ENCODE measurements at regions not wholly inside any gene's neighbourhood (a gene's known extent, or its start where the extent isn't known, plus 50 kb on each side); places are given as distances from the start of the nearest gene placed in this dataset.

DNA sequence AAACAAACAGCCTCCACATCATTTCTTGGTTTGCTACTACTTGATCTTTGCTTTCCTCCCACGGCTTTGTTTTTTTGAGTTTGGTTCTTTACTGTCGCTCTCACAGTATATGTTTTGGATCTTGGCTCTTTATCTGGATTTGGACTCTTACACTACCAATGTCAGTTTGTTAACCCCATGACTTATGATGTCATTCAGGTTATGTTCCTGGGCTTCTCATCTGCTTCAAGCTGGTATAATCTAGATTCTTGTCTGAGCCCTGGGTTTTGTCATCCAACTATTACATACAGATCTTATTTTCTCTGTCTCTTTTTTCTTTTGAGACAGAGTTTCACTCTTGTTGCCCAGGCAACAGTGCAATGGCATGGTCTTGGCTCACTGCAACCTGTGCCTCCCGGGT lies 482.9 kb upstream of the TEX13C start:
- TF ChIP-seq, protein P1, sequence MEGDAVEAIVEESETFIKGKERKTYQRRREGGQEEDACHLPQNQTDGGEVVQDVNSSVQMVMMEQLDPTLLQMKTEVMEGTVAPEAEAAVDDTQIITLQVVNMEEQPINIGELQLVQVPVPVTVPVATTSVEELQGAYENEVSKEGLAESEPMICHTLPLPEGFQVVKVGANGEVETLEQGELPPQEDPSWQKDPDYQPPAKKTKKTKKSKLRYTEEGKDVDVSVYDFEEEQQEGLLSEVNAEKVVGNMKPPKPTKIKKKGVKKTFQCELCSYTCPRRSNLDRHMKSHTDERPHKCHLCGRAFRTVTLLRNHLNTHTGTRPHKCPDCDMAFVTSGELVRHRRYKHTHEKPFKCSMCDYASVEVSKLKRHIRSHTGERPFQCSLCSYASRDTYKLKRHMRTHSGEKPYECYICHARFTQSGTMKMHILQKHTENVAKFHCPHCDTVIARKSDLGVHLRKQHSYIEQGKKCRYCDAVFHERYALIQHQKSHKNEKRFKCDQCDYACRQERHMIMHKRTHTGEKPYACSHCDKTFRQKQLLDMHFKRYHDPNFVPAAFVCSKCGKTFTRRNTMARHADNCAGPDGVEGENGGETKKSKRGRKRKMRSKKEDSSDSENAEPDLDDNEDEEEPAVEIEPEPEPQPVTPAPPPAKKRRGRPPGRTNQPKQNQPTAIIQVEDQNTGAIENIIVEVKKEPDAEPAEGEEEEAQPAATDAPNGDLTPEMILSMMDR (IDR thresholded peaks at IDR 0.05; ENCODE audit: low read depth, low read length): no peak
- H3K4me3 ChIP-seq (replicated peaks in 1 of 2; ENCODE audit: low read depth in 2 of 2, low read length in 2 of 2): no peak overlapping the region
- DNase-seq (ENCODE audit: low read depth in 2 of 2): no peak

DNA sequence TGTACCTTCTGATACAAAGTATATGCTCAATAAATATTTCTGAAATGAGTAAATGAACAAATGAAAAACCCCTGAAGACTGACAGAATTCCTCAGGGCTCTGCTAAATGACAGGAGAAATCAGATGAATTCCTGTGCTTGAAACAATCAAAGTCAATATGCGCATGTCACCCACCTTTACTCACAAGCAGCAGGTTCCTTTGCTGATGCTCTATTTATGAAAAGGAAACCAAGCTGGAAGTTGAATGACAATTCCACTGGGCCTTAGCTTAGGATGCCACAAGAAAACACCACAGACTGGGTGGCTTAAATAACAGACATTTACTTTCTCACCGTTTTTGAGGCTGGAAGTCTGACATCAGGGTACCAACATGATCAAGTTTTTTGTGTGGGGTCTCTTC lies 477.5 kb upstream of the TEX13C start:
- no peak overlapping the region for H3K4me3 ChIP-seq (replicated peaks in 1 of 2; ENCODE audit: low read depth in 2 of 2, low read length in 2 of 2)
- TF ChIP-seq, protein P1 (IDR thresholded peaks at IDR 0.05; ENCODE audit: low read depth, low read length): no peak
- DNase-seq (ENCODE audit: low read depth in 2 of 2): no peak

DNA sequence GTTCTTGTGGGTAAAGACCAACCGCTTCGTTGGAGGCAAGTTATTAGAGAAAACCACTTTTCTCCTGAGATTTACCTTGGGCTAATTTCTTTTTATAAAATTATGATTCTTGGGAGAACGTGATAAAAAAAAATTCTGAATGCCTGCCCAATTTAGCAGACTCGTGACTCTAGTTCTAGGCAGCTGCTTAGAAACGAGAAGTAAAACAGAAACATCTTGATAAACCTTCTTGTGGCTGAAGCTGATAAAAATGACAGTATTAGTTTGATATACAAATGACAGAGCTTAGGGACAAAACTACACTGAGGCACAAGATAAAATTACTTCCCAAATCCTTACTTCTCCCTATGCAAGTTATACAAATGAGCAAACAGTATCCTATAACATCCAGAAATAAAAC lies 458.9 kb upstream of the TEX13C start:
- no peak overlapping the region for H3K4me3 ChIP-seq (replicated peaks in 1 of 2; ENCODE audit: low read depth in 2 of 2, low read length in 2 of 2)
- no peak for DNase-seq (ENCODE audit: low read depth in 2 of 2)
- TF ChIP-seq, protein P1 (IDR thresholded peaks at IDR 0.05; ENCODE audit: low read depth, low read length): no peak

DNA sequence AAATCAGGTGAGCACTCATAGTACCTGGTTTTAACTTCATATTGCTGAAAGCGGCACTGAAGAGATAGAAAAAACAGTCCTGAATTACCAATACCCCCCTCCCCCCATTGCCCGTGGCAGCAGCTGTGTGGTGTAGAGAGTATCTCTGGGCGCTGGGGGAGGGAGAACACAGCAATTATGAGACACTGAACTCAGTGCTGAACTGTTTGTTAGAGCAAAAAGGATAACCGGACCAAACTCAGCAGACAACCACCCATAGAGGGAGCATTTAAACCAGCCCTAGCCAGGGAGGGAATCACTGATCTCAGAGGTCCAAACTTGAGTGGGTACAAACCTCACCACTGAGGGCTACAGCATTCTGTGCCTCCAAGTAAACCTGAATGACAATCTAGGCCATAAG lies 457.4 kb upstream of the TEX13C start:
- DNase-seq (ENCODE audit: low read depth in 2 of 2): no peak
- TF ChIP-seq, protein P1 (IDR thresholded peaks at IDR 0.05; ENCODE audit: low read depth, low read length): no peak
- no peak overlapping the region for H3K4me3 ChIP-seq (replicated peaks in 1 of 2; ENCODE audit: low read depth in 2 of 2, low read length in 2 of 2)

DNA sequence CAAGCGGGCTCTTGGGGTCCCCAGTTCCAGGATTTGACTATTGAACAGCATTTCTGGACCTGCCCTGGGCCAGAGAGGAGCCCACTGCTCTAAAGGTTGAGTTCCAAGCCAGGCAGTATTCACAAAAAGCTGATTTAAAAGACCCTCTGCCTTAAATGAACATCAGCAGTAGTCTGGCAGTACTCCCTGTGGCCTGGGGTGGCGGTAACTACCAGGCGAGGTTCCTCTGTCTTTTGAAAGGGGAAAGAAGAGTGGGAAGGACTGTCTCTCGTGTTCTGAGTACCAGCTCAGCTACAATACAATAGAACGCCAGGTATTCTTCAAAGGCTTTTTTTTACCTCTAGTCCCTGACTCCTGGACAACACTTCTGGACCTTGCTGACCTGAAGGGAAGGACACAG lies 456.4 kb upstream of the TEX13C start:
- H3K4me3 ChIP-seq (replicated peaks in 1 of 2; ENCODE audit: low read depth in 2 of 2, low read length in 2 of 2): no peak overlapping the region
- DNase-seq (ENCODE audit: low read depth in 2 of 2): no peak
- TF ChIP-seq, protein P1 (IDR thresholded peaks at IDR 0.05; ENCODE audit: low read depth, low read length): no peak

DNA sequence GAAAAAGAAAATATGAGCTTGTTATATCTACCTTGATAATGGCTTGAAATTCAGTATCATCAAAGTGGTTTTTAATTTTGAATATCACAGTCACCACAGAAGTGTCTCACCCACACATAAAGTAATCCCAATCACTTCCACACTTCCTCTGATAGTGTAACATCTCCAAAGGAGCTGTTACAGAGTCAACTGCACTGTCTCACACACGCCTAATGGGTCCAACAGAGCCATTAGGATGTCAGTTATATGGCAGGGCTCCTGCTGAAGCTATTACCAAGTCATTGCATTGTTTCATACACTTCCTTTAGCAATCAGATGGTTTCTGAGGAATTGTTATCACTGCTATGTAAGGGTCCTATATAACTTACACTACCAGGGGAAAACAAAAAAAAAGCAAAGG lies 432.1 kb upstream of the TEX13C start:
- TF ChIP-seq, protein P1 (IDR thresholded peaks at IDR 0.05; ENCODE audit: low read depth, low read length): no peak
- no peak for DNase-seq (ENCODE audit: low read depth in 2 of 2)
- H3K4me3 ChIP-seq (replicated peaks in 1 of 2; ENCODE audit: low read depth in 2 of 2, low read length in 2 of 2): no peak overlapping the region

DNA sequence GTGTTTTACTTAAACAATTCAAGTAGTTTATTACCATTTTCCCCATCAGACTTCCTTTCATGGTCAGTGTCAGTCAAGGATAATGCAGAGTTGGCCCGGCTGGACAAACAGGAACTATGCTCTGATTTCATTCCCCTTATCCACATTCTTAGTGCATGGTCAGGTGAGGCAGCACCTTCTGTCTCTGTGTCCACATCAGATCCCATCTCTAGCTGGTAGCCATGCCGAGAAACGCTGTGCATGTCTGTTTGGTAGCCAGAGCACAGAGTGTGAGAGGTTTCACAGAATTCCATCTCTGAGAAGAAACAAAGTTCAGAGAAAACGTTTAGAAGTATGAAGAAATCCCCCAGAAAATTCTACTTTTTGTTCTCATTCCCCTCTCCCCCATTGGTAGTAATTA lies 423.7 kb upstream of the TEX13C start:
- TF ChIP-seq, protein P1 (IDR thresholded peaks at IDR 0.05; ENCODE audit: low read depth, low read length): no peak
- no peak overlapping the region for H3K4me3 ChIP-seq (replicated peaks in 1 of 2; ENCODE audit: low read depth in 2 of 2, low read length in 2 of 2)
- DNase-seq (ENCODE audit: low read depth in 2 of 2): no peak
